ENCODE measurements at regions not wholly inside any gene's neighbourhood (a gene's known extent, or its start where the extent isn't known, plus 50 kb on each side); places are given as distances from the start of the nearest gene placed in this dataset.
"Not testable (repeated sequence)": the region's sequence is repeated elsewhere in the genome, so short reads cannot be mapped to it uniquely, and the experiment has no call there.

GRCh38 chr2:16958266-16958665 is 292.6 kb upstream of the CYRIA start:
- TF ChIP-seq POLR2A (IDR thresholded peaks at IDR 0.05; ENCODE audit: low read depth, low read length): no peak
- DNase-seq (ENCODE audit: insufficient read length, low spot score): no peak
- no peak for FAIRE-seq

- FAIRE-seq: no peak
- TF ChIP-seq POLR2A (IDR thresholded peaks at IDR 0.05; ENCODE audit: low read depth, low read length): no peak
- DNase-seq (ENCODE audit: insufficient read length, low spot score): no peak
Measured at GRCh38 chr2:16952805-16953204, 287.2 kb upstream of the CYRIA start.

DNA sequence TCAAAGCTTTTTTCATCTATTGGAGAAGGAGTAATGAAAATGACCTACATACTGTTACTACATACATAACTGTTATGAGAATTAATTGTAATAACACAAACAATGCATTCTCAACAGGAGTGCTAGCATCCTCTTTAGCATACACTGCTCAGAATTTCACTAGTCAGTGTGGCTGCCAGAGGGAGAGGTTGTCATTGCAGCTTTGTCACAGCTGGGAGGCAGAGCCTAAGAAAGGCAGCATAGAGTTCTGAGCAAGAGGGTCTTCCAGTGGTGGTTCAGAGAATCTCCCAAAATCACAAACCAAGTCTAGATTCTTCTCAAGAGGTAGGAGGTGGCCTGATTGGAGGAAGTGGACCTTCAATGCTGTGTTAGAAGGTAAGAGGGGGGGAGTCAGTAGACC is 286.7 kb upstream of the CYRIA start:
- DNase-seq (ENCODE audit: insufficient read length, low spot score) (no peak), FAIRE-seq (no peak)
- TF ChIP-seq POLR2A (IDR thresholded peaks at IDR 0.05; ENCODE audit: low read depth, low read length): no peak

GRCh38 chr2:16950436-16950835 is 284.8 kb upstream of the CYRIA start:
- DNase-seq (ENCODE audit: insufficient read length, low spot score) (no peak), FAIRE-seq (no peak)
- TF ChIP-seq POLR2A (IDR thresholded peaks at IDR 0.05; ENCODE audit: low read depth, low read length): no peak

DNA sequence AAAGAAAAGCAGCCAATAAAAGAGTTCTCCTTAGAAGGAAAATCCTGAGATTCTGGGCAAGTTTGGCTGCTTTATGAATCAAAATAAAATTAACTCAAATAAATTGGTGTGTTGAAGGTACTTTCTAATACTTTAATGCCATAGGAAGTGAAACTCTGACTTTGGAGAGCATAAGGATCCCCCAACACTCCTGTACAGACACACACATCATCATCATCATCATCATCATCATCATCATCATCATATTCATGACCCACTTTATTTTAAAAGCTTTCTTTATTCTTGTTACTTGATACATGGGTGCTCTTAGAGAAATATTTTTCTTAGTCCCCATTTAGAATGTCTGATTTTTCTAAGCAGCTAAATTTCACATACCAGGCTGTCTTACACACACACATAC is 283.1 kb upstream of the CYRIA start:
- no peak for DNase-seq (ENCODE audit: insufficient read length, low spot score)
- FAIRE-seq: no peak
- no peak for TF ChIP-seq POLR2A (IDR thresholded peaks at IDR 0.05; ENCODE audit: low read depth, low read length)

GRCh38 chr2:16948053-16948452 is 282.4 kb upstream of the CYRIA start:
- TF ChIP-seq POLR2A (IDR thresholded peaks at IDR 0.05; ENCODE audit: low read depth, low read length): no peak
- FAIRE-seq: no peak
- no peak for DNase-seq (ENCODE audit: insufficient read length, low spot score)

- FAIRE-seq: no peak
- no peak for DNase-seq (ENCODE audit: insufficient read length, low spot score)
- no peak for TF ChIP-seq POLR2A (IDR thresholded peaks at IDR 0.05; ENCODE audit: low read depth, low read length)
Measured at GRCh38 chr2:16943279-16943958, 277.8 kb upstream of the CYRIA start.

- no peak for TF ChIP-seq POLR2A (IDR thresholded peaks at IDR 0.05; ENCODE audit: low read depth, low read length)
- DNase-seq (ENCODE audit: insufficient read length, low spot score): no peak
- FAIRE-seq: no peak
Measured at GRCh38 chr2:16940214-16940613, 274.6 kb upstream of the CYRIA start.

GRCh38 chr2:16939771-16940170 is 274.1 kb upstream of the CYRIA start:
- FAIRE-seq (no peak), DNase-seq (ENCODE audit: insufficient read length, low spot score) (no peak)

GRCh38 chr2:16933355-16933754 is 267.7 kb upstream of the CYRIA start:
- no peak for DNase-seq (ENCODE audit: insufficient read length, low spot score)
- no peak for FAIRE-seq
- no peak for TF ChIP-seq POLR2A (IDR thresholded peaks at IDR 0.05; ENCODE audit: low read depth, low read length)

More at GRCh38 chr2:16939771-16940170, 274.1 kb upstream of the CYRIA start:
- no peak for TF ChIP-seq POLR2A (IDR thresholded peaks at IDR 0.05; ENCODE audit: low read depth, low read length)

- TF ChIP-seq POLR2A (IDR thresholded peaks at IDR 0.05; ENCODE audit: low read depth, low read length): no peak
- DNase-seq (ENCODE audit: insufficient read length, low spot score) (no peak), FAIRE-seq (no peak)
Measured at GRCh38 chr2:16932826-16933225, 267.2 kb upstream of the CYRIA start.

GRCh38 chr2:16931441-16931840 is 265.8 kb upstream of the CYRIA start:
- DNase-seq (ENCODE audit: insufficient read length, low spot score) (no peak), FAIRE-seq (no peak)
- no peak for TF ChIP-seq POLR2A (IDR thresholded peaks at IDR 0.05; ENCODE audit: low read depth, low read length)

DNA sequence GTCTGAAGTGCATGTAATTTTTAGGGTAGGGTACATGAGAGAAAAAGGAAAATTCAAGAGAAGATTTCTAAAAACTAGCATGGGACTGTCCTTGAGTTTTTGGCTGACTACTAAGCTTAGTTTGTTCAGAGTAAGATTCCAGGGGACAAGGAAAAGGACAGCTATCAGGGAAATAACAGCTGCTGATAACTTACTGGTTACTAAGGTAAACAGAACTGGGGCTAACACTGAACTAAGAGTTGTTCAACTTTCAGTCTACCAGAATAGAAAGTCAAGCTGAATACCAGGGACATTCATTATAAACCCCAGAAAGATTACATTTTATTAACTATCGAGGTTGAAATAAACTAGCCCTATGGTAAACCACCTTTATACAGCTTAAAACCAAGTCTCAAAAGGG is 261.8 kb upstream of the CYRIA start:
- DNase-seq (ENCODE audit: insufficient read length, low spot score) (no peak), FAIRE-seq (no peak)
- TF ChIP-seq POLR2A (IDR thresholded peaks at IDR 0.05; ENCODE audit: low read depth, low read length): no peak

DNA sequence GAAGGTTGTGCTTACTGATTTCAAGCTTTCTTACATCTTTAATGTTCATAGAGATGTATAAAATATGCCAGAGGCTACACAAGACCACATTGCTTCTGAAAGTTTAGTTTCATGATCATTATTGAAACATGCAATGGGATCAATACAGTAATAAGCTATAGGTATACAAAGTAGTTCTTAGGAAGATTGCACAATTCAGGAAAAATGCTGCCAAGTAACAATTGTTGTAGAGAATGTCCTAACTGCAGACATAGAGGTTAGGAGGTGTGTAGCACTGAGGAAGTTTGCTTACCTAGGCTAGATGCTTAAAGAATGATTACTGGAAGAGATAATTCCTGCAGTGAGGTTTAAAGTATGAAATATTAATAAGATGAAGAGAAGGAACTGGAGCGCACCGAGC is 259.5 kb upstream of the CYRIA start:
- FAIRE-seq (no peak), DNase-seq (ENCODE audit: insufficient read length, low spot score) (no peak)
- no peak for TF ChIP-seq POLR2A (IDR thresholded peaks at IDR 0.05; ENCODE audit: low read depth, low read length)

GRCh38 chr2:16915341-16915755 is 249.7 kb upstream of the CYRIA start:
- not testable (repeated sequence) for FAIRE-seq; DNase-seq (ENCODE audit: insufficient read length, low spot score)

DNA sequence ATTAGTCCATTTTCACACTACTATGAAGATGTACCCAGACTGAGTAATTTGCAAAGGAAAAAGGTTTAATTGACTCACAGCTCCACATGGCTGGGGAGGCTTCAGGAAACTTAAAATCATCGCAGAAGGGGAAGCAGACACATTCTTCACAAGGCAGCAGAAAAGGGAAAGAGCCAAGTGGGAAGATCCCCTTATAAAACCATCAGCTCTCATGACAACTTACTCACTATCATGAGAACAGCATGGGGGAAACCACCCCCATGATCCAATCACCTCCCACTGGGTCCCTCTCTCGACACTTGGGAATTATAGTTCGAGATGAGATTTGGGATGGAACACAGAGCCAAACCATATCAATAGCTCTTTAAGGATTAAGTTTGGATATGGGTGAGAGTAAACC is 246.1 kb upstream of the CYRIA start:
- DNase-seq (ENCODE audit: insufficient read length, low spot score): no peak
- FAIRE-seq: no peak
- TF ChIP-seq POLR2A (IDR thresholded peaks at IDR 0.05; ENCODE audit: low read depth, low read length): no peak
